ENCODE measurements at regions not wholly inside any gene's neighbourhood (a gene's known extent, or its start where the extent isn't known, plus 50 kb on each side); places are given as distances from the start of the nearest gene placed in this dataset.

DNA sequence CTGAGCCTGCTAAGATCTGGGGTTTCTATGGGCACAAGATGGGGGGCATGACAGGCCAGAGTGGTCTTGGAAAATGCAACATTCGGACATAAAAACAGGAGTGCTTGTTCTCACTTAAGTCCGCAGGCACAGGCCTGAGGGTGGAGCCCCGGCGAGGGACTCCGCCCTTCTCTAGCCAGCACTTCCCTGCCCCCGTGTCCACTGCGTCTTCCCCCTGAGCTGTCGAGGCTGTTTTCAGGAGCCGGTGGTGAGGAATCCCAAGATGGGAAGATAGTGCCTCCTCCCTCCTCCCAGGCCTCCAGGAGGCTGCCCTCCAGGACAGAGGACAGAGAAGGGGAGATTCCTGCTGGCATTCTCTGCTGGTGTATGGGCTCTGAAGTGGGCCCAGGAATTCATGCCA lies 105.2 kb downstream of the TLR5 start:
- H3K4me1 ChIP-seq (ENCODE audit: insufficient read depth, low read length) = no peaks in the 10 kb centered on the region
- FAIRE-seq (no peak), DNase-seq (ENCODE audit: low read depth) (no peak)
- Mint-ChIP-seq H3K4me3 (ENCODE audit: unreplicated experiment) (no peak overlapping the region), H3K27ac (ENCODE audit: unreplicated experiment) (no peak overlapping the region), H3K9me3 (ENCODE audit: unreplicated experiment) (no peaks in the 10 kb centered on the region), H3K36me3 (ENCODE audit: low read depth, unreplicated experiment) (no peaks in the 10 kb centered on the region), H3K4me1 (ENCODE audit: low read depth, unreplicated experiment) (peaks cover 4% of the 10 kb centered on the region), H3K27me3 (ENCODE audit: low read depth, unreplicated experiment) (peaks cover 38% of the 10 kb centered on the region)
- H3K4me2 ChIP-seq (ENCODE audit: low read length) = no peak overlapping the region
- no peaks in the 10 kb centered on the region for H3K9me3 ChIP-seq (ENCODE audit: insufficient read depth, low read depth, low read length)
- H3K9ac ChIP-seq (ENCODE audit: low read length) = no peak overlapping the region
- no peaks in the 10 kb centered on the region for H3K79me2 ChIP-seq (ENCODE audit: insufficient read depth, low read length)
- no peaks in the 10 kb centered on the region for H3K36me3 ChIP-seq (ENCODE audit: insufficient read depth, low read length)
- H3K27me3 ChIP-seq (ENCODE audit: insufficient read depth, low read length) = peaks cover 6% of the 10 kb centered on the region
- H2AFZ ChIP-seq (ENCODE audit: low read depth, low read length) = no peak overlapping the region
- TF ChIP-seq EZH2 (IDR thresholded peaks at IDR 0.05; ENCODE audit: insufficient read depth, low read length) (no peak), CTCF (IDR thresholded peaks at IDR 0.05; ENCODE audit: insufficient read depth, low read depth, low read length) (no peak)
- H4K20me1 ChIP-seq (ENCODE audit: insufficient read depth, low read length) = no peaks in the 10 kb centered on the region
- H3K4me3 ChIP-seq (ENCODE audit: insufficient read depth, low read depth, low read length) = no peak overlapping the region
- H3K27ac ChIP-seq (ENCODE audit: low read depth, low read length) = no peak overlapping the region

DNA sequence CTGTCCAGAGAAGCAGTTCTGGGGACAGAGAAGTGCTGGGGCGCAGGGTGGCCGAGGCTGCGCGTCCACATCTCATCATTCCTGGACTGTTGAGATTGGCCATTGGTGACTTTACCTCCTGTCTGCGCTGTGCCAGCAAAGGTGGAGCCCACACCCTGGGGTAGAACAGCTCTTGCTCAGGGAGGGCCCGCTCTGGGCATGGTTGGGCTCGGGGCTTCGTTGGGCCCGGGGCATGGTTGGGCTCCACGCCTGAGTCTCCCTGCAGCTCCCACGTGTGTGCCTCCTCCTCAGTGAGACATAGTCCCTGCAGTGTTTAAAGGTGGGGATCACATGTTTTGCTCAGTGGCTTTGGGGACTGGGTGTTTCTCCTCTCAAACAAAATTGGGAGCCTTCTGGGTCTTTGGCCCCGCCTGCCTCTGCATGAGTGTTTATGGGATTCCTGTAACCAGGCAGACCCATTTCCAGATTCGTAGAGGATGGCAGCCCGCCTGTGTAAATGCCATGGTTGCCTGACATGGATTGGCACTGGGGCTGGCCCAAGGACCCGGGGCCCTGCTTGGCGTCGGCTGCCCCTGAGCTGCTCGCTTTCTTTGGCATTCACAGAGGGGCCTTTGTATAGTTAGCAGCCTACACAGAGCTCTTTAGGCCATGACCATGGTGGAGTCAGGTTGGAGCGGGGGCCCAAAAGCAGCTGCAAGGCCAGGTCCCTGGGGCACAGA lies 104.6 kb downstream of the TLR5 start:
- no peak overlapping the region for H2AFZ ChIP-seq (ENCODE audit: low read depth, low read length)
- H3K27me3 ChIP-seq (ENCODE audit: insufficient read depth, low read length) = peaks cover 6% of the 10 kb centered on the region
- no peak overlapping the region for H3K4me2 ChIP-seq (ENCODE audit: low read length)
- no peak overlapping the region for H3K4me3 ChIP-seq (ENCODE audit: insufficient read depth, low read depth, low read length)
- no peaks in the 10 kb centered on the region for H4K20me1 ChIP-seq (ENCODE audit: insufficient read depth, low read length)
- Mint-ChIP-seq H3K4me3 (ENCODE audit: unreplicated experiment) (no peak overlapping the region), H3K36me3 (ENCODE audit: low read depth, unreplicated experiment) (no peaks in the 10 kb centered on the region), H3K27ac (ENCODE audit: unreplicated experiment) (no peak overlapping the region), H3K27me3 (ENCODE audit: low read depth, unreplicated experiment) (peaks cover 34% of the 10 kb centered on the region), H3K9me3 (ENCODE audit: unreplicated experiment) (no peaks in the 10 kb centered on the region), H3K4me1 (ENCODE audit: low read depth, unreplicated experiment) (peaks cover 3% of the 10 kb centered on the region)
- no peaks in the 10 kb centered on the region for H3K79me2 ChIP-seq (ENCODE audit: insufficient read depth, low read length)
- no peaks in the 10 kb centered on the region for H3K4me1 ChIP-seq (ENCODE audit: insufficient read depth, low read length)
- no peak for DNase-seq (ENCODE audit: low read depth)
- no peak for TF ChIP-seq CTCF (IDR thresholded peaks at IDR 0.05; ENCODE audit: insufficient read depth, low read depth, low read length)
- TF ChIP-seq EZH2 (IDR thresholded peaks at IDR 0.05; ENCODE audit: insufficient read depth, low read length) = no peak
- no peak overlapping the region for H3K27ac ChIP-seq (ENCODE audit: low read depth, low read length)
- no peaks in the 10 kb centered on the region for H3K36me3 ChIP-seq (ENCODE audit: insufficient read depth, low read length)
- no peak overlapping the region for H3K9ac ChIP-seq (ENCODE audit: low read length)
- no peaks in the 10 kb centered on the region for H3K9me3 ChIP-seq (ENCODE audit: insufficient read depth, low read depth, low read length)
- no peak for FAIRE-seq

GRCh38 chr1:223039990-223040389 lies 103.1 kb downstream of the TLR5 start:
- no peak for TF ChIP-seq CTCF (IDR thresholded peaks at IDR 0.05; ENCODE audit: insufficient read depth, low read depth, low read length)
- TF ChIP-seq EZH2 (IDR thresholded peaks at IDR 0.05; ENCODE audit: insufficient read depth, low read length) = no peak
- FAIRE-seq = no peak

More at GRCh38 chr1:223039990-223040389, 103.1 kb downstream of the TLR5 start:
- H3K79me2 ChIP-seq (ENCODE audit: insufficient read depth, low read length) = no peaks in the 10 kb centered on the region
- peaks cover 6% of the 10 kb centered on the region for H3K27me3 ChIP-seq (ENCODE audit: insufficient read depth, low read length)
- no peaks in the 10 kb centered on the region for H3K36me3 Mint-ChIP-seq (ENCODE audit: low read depth, unreplicated experiment)
- DNase-seq (ENCODE audit: low read depth) = no peak
- no peaks in the 10 kb centered on the region for H4K20me1 ChIP-seq (ENCODE audit: insufficient read depth, low read length)
- H3K4me1 Mint-ChIP-seq (ENCODE audit: low read depth, unreplicated experiment) = no peaks in the 10 kb centered on the region
- no peaks in the 10 kb centered on the region for H3K9me3 ChIP-seq (ENCODE audit: insufficient read depth, low read depth, low read length)
- peaks cover 2% of the 10 kb centered on the region for H3K9me3 Mint-ChIP-seq (ENCODE audit: unreplicated experiment)
- no peak overlapping the region for H3K27ac Mint-ChIP-seq (ENCODE audit: unreplicated experiment)
- peaks cover 25% of the 10 kb centered on the region for H3K27me3 Mint-ChIP-seq (ENCODE audit: low read depth, unreplicated experiment)
- H3K4me3 ChIP-seq (ENCODE audit: insufficient read depth, low read depth, low read length) = no peak overlapping the region
- no peak overlapping the region for H3K4me3 Mint-ChIP-seq (ENCODE audit: unreplicated experiment)
- H3K27ac ChIP-seq (ENCODE audit: low read depth, low read length) = no peak overlapping the region
- H2AFZ ChIP-seq (ENCODE audit: low read depth, low read length) = no peak overlapping the region
- no peaks in the 10 kb centered on the region for H3K36me3 ChIP-seq (ENCODE audit: insufficient read depth, low read length)
- H3K4me1 ChIP-seq (ENCODE audit: insufficient read depth, low read length) = no peaks in the 10 kb centered on the region
- no peak overlapping the region for H3K9ac ChIP-seq (ENCODE audit: low read length)
- no peak overlapping the region for H3K4me2 ChIP-seq (ENCODE audit: low read length)
